Stimulated activated CD8-positive, alpha-beta memory T cell treated with anti-CD3 and anti-CD28 coated beads, Interleukin-15, amount 100 ng/mL, for 48 hours (primary cell): ENCODE measurements at regions not wholly inside any gene's neighbourhood (a gene's known extent, or its start where the extent isn't known, plus 50 kb on each side); places are given as distances from the start of the nearest gene placed in this dataset.
"Not testable (repeated sequence)": the region's sequence is repeated elsewhere in the genome, so short reads cannot be mapped to it uniquely, and the experiment has no call there.

Experiments
- DNase-seq, 2 donors: peaks; one replicate each; pipeline ENCODE4 v3.0.0-alpha.2; 2020; ENCODE audit warnings: low read depth in 2 of 2

DNA sequence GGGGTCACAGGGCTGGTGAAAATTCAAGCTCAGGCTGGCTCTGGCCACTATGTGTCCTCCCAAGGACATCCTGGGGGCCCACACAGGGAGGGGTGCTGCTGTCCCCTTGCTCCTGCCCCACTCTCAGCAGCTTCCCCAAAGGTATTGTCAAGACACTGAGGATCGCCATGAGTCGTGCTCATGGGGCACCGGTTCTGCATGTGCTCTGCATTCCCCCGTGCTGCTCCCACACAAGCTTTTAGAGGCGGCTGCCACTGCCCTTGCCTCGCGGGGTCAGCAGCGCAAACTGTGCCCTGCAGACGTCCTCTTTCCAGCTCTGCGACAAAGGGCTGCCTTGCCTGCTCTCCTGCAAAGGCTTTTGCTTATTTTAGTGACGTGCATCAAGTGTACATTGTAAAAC is 179.8 kb downstream of the ERMARD start:
- DNase-seq = no peak

DNA sequence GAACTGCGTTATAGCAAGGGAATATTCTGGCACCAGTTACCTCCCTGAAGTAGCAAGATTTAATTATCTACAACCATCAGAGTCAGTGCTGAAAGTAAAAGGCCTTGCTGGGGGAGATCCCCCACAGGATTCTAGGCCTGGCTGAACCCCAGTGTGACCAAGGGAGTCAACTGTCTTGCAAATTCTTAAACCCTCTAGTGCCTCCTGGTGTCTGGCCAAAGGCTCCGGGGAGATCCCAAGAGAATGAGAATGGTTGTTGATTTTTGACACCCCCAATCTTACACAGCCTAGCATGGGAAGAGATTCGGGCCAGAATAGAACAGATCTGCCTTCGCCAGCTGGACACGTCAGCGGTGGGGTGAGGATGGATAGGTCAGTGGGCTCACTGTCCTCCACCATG is 179.4 kb downstream of the ERMARD start:
- DNase-seq = no peak

DNA sequence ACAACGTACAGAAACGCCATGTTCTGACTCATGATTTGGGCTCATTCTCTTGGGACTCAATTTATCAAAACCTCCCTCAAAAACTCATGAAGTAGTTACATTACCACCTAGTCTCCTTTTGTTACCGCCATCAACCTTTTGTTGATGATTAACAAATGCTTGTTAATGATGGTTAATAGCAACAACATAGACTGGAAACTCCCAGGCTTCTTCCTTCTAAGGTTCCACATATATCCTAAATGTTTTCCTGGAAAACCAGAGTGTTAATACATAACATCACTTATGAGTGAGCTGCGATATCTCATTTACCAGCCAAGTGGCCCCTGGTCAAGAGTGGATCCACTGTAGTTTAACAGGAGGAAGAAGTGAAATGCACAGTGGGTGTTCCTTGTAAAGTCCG is 176.3 kb downstream of the ERMARD start:
- DNase-seq = no peak

DNA sequence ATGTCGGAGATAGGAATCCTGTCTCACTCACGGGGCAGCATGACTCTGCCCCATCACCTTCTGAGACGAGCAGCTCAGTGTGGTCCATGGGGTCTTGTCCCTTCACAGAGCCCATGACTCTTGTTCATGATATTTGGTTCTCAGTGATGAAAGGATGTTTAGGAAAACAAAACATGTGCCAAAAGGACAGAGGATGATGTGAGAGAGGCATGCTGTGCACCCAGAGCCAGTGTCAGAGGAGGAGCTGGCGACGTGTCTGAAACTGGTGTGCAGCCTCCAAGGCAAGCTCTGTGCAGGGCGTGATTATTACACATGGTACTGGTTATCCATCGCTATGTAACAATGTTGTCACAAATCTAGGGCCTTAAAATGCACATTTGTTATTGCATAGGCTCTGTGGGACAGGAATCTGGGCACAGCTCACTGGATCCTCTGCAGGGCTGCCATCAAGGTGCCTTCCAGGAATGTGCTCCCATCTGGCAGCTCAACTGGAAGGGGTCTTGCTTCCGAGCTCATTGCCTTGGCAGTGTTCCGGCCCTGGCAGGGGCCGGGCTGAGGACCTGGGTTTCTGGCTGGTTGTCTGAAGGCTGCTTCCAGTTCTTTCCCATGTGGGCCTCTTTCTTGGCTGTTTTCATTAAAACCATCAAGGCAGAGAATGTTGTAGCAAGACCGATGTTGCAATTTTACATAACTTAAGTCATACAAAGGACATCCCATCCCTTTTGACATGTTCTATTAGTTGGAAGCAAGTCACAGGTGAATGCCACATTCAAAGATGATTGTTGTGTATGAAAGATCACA is 175.4 kb downstream of the ERMARD start:
- DNase-seq = no peak

DNA sequence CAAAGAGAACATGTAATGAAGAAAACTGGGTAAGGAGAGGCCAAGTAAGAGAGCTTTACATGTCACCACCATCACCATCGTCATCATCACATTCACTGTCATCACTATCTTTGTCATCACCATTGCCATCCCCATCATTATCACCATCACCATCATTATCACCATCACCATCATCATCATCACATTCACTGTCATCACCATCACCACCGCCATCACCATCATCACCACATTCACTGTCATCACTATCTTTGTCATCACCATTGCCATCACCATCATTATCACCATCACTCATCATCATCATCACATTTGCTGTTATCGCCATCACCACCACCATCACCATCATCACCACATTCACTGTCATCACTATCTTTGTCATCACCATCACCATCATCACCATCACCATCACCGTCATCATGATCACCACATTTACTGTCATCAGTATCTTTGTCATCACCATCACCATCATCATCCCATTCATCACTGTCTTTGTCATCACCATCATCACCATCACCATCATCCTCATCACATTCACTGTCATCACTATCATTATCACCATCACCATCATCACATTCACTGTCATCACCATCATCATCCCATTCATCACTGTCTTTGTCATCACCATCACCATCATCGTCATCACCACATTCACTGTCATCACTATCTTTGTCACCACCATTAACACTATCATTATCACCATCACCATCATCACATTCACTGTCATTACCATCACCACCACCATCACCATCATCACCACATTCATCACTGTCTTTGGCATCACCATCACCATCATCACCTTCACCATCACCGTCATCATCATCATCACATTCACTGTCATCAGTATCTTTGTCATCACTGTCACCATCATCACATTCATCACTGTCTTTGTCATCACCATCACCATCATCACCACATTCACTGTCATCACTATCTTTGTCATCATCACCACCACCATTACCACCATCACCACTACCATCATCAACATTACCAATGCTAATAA is 172.3 kb downstream of the ERMARD start:
- DNase-seq = no peak

DNA sequence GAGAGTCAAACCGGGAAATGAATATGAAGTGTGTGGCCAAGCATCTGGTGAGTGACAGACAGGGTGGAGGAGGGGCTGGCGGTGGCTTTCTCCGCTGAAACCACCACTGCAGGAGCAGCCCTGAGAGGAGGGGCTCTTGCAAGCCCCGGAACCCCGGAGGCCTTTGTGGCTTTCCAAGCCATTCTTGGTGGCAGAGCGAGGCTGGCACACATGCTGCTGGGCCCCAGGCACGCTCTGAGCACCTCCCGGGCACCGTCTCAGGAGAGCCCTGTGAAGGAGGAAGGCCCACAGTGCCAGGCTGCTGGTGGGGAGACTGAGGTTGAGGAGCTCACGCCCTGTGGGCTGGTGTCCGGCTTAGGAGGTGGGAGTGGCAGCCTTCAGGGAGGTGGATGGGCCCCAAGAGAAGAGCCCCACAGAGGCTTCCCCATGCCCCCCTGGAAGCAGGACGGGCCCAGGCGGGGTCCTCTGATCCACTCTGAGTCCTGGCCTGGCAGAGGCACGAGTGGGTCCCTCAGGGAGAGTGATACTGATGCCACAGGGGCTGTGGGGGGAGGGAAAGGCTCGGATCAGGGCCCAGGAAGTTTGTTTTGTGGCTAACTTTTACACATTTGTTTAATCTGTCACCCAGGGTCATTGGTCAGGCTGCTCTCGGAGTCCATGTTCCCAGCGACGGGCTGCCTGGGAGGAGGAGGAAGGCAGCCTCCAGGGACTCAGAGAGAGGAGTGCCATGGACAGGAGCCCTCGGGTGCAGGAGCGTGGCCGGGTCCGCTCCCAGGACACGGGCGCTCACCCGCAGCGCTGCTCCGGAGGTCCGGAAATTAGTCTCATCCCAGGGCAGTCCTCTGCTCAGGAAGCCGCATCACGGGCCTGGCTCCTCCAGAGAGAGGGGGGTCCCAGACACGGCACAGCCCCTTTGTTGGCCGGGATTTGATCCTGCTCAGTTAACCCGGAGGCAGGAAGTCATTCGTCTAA is 170.7 kb downstream of the ERMARD start:
- peak; percentile 43 to 60 for DNase-seq

DNA sequence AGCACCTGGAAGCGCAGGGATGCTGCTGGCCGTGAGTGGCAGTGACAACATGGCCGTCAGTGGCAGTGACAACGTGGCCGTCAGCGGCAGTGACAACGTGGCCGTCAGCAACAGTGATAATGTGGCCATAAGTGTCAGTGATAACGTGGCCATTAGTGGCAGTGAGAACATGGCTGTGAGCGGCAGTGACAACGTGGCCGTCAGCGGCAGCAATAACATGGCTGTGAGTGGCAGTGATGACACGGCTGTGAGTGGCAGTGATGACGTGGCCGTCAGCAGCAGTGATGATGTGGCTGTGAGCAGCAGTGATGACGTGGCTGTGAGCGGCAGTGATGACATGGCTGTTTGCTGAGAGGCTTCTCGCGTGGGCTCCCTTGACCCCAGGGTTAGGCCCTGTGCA is 169.8 kb downstream of the ERMARD start:
- DNase-seq = no peak

DNA sequence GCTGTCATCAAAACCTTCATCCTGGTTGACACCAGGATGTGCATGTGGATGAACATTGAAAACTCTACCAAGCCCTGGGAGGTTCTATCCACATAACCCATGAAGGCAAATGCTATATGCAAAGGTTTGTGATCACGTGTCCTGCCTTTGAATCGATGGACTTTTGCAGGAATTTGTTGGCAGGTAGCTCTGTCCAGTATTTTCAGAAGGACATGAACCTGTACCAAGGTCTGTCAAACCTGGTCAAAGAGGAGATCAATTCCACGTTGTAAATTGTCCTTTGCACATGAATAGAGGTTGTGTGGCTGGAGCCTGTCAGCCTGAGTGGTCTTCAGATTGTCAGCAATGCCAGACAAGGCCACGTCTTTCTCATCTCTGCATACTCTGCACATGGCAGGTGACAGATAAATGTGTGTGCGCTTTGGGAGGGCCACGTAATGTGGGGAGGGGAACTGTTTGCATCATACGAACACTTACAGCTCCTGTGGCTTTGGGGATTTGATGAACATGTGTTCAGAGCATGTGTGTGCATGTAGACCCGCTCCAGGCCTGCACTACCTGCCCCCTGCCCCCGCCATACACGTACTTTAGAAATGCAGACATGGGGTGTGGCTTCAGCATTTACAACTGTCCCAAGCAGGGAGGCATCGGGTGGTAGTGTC is 169.1 kb downstream of the ERMARD start:
- no peak for DNase-seq

DNA sequence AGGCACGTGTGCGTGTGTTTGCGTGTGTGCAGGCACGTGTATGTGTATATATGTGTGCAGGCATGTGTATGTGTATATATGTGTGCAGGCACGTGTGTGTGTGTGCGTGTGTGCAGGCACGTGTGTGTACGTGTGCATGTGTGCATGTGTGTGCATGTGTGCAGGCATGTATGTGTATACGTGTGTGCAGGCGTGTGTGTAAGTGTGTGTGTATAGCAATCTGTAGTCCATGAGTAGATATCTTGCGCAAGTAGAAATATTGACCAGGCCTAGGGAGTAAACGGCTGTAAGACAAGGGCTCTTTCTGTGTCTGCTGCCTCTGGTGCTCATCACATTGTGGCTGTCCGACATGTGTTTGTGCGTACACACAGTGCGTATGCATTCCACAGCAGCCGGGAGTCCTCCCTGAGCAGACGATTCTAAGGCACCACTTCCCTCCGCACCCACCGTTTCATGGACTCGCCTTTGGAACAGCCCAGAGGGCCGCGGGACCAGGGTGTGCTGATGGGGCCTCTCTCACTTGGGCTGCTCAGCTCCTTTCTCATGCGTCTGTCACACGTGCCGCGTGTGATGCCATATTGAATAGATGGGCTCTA is 167.6 kb downstream of the ERMARD start:
- no peak for DNase-seq

DNA sequence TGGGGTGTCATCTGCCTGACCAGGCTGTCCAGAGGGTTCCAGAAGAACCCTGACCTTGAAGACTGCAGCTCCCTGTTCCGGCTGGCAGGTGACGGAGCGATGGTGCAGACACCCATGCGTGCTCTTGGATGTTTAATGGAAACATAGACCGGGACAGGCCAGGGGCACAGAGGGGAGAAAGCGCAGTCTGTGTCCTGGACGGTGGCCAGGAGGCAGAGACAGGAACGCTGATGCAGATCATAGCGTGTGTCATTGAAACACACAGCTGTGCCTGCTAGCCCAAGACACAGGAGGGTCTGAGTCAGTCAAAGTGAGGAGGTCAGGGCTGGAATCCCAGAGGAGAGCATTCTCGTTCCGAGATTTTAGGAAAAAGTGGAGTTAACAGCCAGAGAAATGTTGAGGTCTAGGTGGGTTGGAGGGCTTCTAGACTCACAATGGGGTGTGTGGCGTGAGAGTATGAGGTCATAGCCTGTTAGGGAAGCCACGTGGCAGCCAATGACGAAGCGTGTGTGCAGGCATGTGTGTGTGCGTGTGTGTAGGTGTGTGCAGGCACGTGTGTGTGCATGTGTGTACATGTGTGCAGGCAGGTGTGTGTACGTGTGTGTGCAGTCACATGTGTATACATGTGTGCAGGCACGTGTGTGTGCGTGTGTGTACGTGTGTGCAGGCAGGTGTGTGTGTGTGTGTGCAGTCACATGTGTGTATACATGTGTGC is 167.0 kb downstream of the ERMARD start:
- no peak for DNase-seq

DNA sequence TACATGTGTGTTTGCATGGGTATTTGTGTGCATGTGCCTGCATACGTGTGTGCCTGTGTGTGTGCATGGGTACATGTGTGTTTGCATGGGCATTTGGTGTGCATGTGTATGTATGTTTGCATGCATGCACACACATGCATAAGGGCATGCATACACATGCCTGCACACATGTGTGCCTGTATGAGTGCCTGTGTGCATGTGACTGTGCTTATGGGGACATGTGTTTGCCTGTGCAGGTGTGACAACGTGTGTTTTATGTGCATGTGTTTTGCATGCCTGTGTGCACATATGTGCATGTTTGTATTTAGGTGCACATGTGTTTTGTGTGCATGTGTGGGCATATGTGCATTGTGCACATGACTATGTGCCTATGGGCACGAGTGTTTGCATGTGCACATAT is 165.7 kb downstream of the ERMARD start:
- no peak for DNase-seq

DNA sequence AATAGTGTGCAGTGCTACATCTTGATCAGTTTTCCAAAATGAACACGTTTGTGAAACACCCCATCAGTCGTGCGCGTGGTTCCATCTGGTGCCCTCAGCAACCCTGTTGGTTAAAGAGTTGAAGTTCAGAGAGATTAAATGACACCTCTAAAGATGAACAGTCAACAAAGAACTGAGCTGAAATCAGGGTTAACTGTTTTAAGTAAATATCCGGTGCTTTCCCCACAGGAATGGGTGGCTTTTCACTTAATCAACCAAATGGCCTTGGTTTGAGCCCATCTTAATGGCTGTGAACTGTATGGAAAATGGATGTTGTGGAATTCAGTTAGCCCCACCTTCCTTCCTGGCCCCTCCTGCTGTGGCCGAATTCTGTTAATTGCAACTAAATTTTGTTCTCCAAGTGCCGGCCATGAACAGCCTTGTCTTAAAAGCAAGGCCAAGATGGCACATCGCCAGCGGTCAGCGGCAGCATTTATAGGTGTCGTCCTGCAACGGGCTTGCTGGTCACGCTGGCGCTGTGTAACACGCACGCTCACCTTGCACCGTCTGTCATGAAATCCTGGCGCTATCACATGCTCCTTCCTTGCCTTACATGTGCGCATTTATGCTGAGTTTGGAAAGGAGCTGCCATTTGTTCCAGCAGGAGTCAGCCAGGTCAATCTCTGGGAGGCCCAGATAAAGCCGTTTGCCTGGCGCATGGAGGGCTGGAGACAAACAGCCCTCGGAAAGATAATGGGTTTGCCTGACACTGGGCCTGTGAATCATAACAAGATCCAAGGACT is 164.5 kb downstream of the ERMARD start:
- DNase-seq = no peak

DNA sequence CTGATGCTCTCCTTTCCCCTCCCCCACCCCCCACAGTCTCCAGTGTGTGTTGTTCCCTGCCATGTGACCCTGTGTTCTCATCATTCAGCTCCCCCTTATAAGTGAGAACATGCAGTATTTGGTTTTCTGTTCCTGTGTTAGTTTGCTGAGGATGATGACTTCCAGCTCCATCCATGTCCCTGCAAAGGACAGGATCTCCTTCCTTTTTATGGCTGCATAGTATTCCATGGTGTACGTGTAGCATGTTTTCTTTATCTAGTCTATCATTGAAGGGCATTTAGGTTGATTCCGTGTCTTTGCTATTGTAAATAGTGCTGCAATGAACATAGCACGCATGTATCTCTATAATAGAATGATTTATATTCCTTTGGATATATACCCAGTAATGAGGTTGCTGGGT is 162.3 kb downstream of the ERMARD start:
- DNase-seq = not testable (repeated sequence)

DNA sequence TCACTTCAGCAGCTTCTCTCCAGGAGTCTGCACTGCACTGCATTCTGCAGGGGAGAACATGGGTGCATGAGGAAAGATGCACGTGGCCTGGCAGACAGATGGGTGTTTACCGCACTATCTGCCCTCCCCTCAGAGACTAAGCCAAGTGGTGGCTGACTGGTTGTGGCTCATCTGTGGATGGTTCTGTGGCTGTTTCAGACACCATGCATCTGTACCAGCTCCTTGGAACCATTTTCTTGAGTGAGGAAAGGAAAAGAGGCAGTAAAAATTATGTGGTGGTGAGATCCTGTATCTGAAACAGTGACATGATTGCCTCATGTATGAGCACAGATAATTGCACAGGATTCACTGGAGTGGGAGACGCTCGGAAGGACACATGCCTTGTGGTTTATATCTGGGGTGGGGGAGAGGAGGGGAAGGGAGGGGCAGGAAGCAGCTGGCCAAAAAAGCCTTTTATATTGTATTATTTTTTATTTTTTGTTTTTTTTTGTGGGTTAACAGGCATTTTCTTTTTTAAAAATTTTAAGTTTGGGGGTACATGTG is 161.7 kb downstream of the ERMARD start:
- DNase-seq = no peak

DNA sequence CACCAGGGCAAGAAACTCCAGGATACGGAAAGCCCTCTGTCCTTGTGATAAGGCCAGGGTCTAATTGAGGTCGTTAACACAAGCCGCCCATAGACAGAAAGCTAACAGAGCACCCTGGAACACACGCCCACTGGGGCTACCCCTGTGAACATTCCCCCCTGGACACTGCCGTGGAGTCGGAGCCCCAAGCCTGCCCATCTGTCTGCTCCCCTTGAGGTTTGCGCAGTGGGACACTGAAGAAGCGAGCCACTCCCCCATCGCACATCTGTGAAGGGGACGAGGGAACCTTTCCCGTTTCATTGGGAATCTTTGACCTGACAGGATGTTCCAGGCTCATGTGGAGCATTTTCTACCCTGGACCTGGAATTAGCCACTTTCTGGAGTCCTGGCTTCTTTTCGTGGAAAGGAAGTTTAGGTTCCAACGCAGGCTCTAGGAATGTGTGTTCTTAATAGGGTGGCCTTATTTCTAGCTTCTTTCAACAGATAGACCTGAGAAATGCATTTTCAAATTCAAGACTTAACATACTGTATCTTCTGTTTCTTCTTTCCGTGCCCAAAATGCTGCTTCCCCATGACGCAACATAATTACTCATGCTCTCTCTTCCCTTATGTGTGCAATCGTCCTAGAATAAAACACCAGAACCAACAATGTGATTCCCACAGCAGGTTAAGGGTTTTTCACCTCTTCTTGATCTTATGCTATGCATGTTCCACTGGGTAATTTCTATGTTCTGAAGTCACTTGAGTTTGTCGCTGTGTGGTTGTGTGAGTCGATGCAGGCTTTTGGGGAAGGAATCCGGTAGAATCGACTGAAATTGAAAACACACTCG is 161.1 kb downstream of the ERMARD start:
- DNase-seq = no peak

DNA sequence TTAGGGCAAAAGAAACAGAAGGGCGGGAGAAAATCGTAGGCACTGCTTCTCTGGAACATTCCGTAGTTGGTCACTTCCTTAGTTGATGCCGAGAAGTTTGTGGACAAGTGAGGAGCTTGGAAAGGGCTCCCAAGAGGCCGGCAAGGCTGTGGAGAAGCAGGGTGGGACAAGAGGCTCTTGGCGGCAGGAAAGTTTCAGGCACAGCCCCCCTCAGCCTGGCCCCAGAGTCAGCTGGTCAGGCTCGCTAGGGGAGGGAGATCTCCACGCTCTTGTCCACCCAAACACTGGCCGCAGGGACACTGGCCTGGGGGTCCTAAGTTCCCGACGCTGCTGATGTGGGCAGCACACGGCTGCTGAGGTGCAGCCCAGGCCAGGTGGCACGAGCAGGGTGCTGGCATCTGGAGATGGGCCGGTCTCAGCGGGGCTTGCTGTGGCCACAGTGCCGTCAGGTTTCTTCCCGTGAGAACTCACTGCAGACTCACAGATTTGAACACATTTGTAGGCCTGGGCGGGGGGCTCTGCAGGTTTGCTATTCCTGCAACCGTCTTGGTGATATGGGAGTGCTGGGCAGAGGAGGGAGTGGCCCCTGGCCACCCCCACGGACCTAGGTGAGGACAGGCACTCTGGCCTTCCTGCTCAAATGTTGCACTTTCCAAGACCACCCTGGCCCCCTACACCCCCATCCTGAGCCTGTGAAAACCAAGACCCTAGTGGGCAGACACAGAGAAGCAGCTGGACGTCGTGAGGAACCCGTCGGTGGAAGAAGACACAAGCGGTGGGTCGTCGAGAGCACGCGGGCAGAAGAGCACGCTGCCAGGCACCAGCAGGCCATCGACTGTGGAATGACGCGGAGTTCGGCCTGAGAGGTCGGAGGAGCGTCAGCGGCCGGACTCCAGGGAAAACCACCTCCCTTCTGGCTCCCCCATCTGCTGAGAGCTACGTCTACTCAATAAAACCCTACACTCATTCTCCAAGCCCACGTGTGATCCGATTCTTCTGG is 160.1 kb downstream of the ERMARD start:
- DNase-seq = no peak

DNA sequence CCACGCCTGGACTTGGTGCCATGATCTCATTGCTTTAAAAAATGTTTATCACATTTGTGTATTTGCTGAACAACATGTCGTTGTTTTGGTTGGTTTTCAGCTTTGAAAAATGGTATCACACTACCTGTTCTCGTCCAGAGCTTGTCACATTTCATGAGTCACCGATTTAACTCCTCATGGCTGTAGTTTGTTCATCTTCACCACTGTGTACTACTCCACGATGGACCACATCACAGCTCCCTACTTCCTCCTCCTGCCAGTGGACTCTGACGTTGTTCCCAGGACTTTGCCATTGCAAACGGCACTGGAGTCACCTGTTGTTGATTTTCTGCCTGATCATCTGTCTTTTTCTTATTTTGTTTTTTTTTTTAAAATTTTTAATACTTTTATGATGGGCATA is 157.7 kb downstream of the ERMARD start:
- DNase-seq = no peak
